Thoracic aorta (tissue), 2 donors: ENCODE measurements at regions not wholly inside any gene's neighbourhood (a gene's known extent, or its start where the extent isn't known, plus 50 kb on each side); places are given as distances from the start of the nearest gene placed in this dataset.
"Not testable (repeated sequence)": the region's sequence is repeated elsewhere in the genome, so short reads cannot be mapped to it uniquely, and the experiment has no call there.

ENCODE experiments used
- ATAC-seq: fragments of 150-250 bp; one replicate; pipeline ENCODE4 v1.8.0; 2017; ENCODE audit warnings: low read depth; ENCODE audit not compliant: insufficient number of reproducible peaks, low FRiP score
- DNase-seq: peaks from one replicate; pipeline ENCODE4 v3.0.0-alpha.2; 2020; ENCODE audit warnings: low spot score
- H3K27ac ChIP-seq, 2 donors: fragments of 200-600 bp; sonication (generic); 1 replicate in 1 of 2; 2 replicates in 1 of 2; pipeline ENCODE4 v1.5.1; 2016; ENCODE audit warnings: mild to moderate bottlenecking in 2 of 2, moderate library complexity in 2 of 2
- H3K27me3 ChIP-seq: fragments of 200-600 bp; sonication (generic); replicated peaks from 2 replicates; pipeline ENCODE4 v1.6.0; 2016; ENCODE audit warnings: mild to moderate bottlenecking; ENCODE audit not compliant: insufficient read depth
- H3K36me3 ChIP-seq: fragments of 200-600 bp; sonication (generic); one replicate; pipeline ENCODE4 v1.5.1; 2016
- H3K4me1 ChIP-seq, 2 donors: fragments of 200-600 bp; sonication (generic); 1 replicate in 1 of 2; 2 replicates in 1 of 2; pipeline versions ENCODE4 v1.5.1 to v1.6.0; 2016; ENCODE audit warnings: low read depth in 2 of 2, mild to moderate bottlenecking in 1 of 2; ENCODE audit not compliant: control insufficient read depth in 1 of 2
- H3K4me3 ChIP-seq: fragments of 200-600 bp; sonication (generic); 2 replicates; pipeline ENCODE4 v1.5.1; 2016; ENCODE audit warnings: mild to moderate bottlenecking
- H3K9me3 ChIP-seq: fragments of 200-600 bp; sonication (generic); 2 replicates; pipeline ENCODE4 v1.5.1; 2016
- TF ChIP-seq, protein P1 (sequence below): fragments of 200-600 bp; sonication (generic); IDR thresholded peaks from one replicate; pipeline ENCODE4 v1.5.1; 2019; ENCODE audit warnings: antibody characterized with exemption

DNA sequence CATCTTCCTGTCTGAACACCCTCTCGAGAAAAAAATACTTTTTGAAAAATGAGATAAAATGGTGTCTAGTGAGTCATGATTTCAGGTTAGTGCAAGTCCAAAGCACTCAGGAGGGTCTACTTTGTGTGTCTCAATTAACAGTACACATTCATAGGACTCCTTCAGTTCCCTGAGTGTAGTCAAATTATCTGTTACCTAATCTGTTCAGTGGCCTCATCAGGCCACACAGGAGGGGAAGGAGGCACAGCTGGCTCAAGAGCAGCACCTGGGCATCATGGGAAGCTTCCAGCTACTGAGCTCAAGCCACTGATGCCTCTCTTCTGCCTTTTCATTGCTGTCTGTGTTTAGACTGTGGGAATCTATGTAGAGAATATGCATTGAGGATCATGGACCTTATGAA, 341.4 kb upstream of the SGO1 start:
- no peak for DNase-seq
- no peaks in the 10 kb centered on the region for H3K36me3 ChIP-seq
- H3K4me3 ChIP-seq = no peak overlapping the region
- H3K27ac ChIP-seq = no peak overlapping the region
- H3K27me3 ChIP-seq = no peaks in the 10 kb centered on the region
- ATAC-seq = no peak
- H3K9me3 ChIP-seq = no peaks in the 10 kb centered on the region
- H3K4me1 ChIP-seq = no peaks in the 10 kb centered on the region
- TF ChIP-seq, protein P1, sequence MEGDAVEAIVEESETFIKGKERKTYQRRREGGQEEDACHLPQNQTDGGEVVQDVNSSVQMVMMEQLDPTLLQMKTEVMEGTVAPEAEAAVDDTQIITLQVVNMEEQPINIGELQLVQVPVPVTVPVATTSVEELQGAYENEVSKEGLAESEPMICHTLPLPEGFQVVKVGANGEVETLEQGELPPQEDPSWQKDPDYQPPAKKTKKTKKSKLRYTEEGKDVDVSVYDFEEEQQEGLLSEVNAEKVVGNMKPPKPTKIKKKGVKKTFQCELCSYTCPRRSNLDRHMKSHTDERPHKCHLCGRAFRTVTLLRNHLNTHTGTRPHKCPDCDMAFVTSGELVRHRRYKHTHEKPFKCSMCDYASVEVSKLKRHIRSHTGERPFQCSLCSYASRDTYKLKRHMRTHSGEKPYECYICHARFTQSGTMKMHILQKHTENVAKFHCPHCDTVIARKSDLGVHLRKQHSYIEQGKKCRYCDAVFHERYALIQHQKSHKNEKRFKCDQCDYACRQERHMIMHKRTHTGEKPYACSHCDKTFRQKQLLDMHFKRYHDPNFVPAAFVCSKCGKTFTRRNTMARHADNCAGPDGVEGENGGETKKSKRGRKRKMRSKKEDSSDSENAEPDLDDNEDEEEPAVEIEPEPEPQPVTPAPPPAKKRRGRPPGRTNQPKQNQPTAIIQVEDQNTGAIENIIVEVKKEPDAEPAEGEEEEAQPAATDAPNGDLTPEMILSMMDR = no peak

DNA sequence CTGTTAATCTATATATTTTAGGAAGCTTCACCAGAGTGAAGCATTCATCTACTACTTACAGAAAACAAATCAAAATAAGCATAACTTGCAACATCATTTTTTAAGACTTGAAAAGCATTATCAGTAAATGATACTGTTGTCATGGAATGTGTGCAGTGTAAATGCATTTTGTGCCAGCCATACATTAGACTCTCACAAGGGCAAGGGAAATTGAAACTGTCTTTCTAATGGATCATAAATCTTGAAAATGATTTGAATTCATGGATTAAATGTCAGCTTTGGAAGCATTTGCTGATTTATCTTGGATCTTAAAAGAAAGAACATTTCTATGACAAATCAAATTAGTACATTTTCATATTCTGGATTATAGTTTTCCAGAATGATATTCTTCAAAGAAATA, 338.3 kb upstream of the SGO1 start:
- ATAC-seq = no peak
- no peaks in the 10 kb centered on the region for H3K9me3 ChIP-seq
- no peak overlapping the region for H3K4me3 ChIP-seq
- no peak overlapping the region for H3K27ac ChIP-seq
- DNase-seq = no peak
- H3K4me1 ChIP-seq = no peaks in the 10 kb centered on the region
- no peaks in the 10 kb centered on the region for H3K36me3 ChIP-seq
- TF ChIP-seq, protein P1 = no peak
- no peaks in the 10 kb centered on the region for H3K27me3 ChIP-seq

DNA sequence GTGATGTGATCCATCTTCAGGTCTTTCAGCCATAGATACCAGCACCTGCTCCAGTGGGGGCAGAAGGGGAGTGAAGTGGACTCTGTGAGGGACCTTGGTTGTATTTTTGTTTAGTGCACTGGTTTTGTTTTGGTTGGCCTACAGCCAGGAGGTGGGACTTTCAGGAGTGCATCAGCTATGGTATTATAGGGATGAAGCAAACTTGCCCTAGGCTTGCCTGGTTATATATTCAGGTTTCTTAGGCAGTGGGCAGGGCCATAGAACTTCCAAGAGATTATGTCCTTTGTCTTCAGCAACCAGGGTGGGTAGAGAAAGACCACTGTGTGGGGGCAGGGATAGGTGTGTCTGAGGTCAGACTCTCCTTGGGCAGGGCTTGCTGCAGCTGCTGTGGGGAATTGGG, 337.3 kb upstream of the SGO1 start:
- no peak overlapping the region for H3K27ac ChIP-seq
- no peak for ATAC-seq
- TF ChIP-seq, protein P1 = no peak

DNA sequence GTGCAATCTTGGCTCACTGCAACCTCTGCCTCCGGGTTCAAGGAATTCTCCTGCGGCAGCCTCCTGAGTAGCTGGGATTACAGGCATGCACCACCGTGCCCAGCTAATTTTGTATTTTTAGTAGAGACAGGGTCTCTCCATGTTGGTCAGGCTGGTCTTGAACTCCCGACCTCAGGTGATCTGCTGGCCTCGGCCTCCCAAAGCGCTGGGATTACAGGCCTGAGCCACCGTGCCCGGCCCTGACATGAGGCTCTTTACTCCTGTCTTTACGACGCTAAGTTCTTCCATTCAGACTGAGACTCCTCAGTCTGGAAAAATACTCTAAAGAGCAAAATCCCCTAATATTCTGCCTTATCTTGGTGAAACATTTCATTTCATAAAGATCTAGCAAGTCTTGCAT, 331.3 kb upstream of the SGO1 start:
- H3K27me3 ChIP-seq, H3K9me3 ChIP-seq, DNase-seq, H3K4me3 ChIP-seq, H3K36me3 ChIP-seq, ATAC-seq, H3K27ac ChIP-seq, H3K4me1 ChIP-seq: not testable (repeated sequence)

More for the DNA sequence above, 337.3 kb upstream of the SGO1 start:
- no peak for DNase-seq
- no peak overlapping the region for H3K4me3 ChIP-seq
- H3K9me3 ChIP-seq = no peaks in the 10 kb centered on the region
- H3K27me3 ChIP-seq = no peaks in the 10 kb centered on the region
- no peaks in the 10 kb centered on the region for H3K4me1 ChIP-seq
- no peaks in the 10 kb centered on the region for H3K36me3 ChIP-seq

DNA sequence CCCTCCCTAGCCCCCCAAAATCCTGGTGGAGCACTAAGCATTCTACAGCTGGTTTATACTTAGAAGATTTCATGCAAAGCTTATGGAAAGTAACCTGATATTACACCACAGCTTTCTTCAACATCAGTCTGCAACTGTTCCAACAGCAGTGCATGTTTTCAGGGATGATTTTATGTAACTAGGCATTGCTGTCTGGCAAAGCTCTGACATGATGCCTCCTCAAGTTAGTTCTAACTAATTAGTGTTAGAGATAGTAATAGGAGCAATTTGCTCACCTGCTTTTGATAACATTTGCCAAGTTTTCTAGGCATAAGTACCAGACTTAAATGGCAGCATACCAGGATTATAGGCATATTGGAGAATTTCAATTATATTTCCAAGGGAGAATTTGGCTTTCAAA, 330.3 kb upstream of the SGO1 start:
- H3K4me1 ChIP-seq = no peaks in the 10 kb centered on the region
- no peaks in the 10 kb centered on the region for H3K36me3 ChIP-seq
- DNase-seq (no peak), ATAC-seq (no peak)
- no peak overlapping the region for H3K4me3 ChIP-seq
- TF ChIP-seq, protein P1 = no peak
- H3K9me3 ChIP-seq = no peaks in the 10 kb centered on the region
- H3K27me3 ChIP-seq = no peaks in the 10 kb centered on the region
- H3K27ac ChIP-seq = no peak overlapping the region

DNA sequence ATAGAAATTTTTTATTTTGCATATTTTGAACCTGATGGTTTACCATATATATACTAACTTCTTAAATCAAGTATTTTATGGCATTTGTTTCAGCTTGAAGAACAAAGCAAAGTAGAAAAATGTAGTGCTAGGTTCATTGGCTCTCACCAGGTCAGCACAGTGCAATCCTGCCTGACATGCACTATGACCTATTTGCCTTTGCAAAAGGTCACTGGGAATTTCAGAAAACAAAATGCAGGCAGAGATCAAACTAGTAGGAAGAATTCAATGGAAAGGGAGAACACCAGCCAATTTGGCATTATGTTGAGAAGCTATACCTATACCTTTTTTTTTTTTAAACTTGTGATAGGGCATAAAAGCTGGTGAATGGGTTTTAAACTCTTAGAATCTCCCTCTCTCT, 329.8 kb upstream of the SGO1 start:
- no peak for ATAC-seq
- Histone ChIP-seq H3K27me3 (no peaks in the 10 kb centered on the region), H3K4me3 (no peak overlapping the region), H3K27ac (no peak overlapping the region), H3K9me3 (no peaks in the 10 kb centered on the region), H3K36me3 (no peaks in the 10 kb centered on the region), H3K4me1 (no peaks in the 10 kb centered on the region)
- DNase-seq = no peak
- TF ChIP-seq, protein P1 = no peak
